ENCODE measurements at regions not wholly inside any gene's neighbourhood (a gene's known extent, or its start where the extent isn't known, plus 50 kb on each side); places are given as distances from the start of the nearest gene placed in this dataset.

DNA sequence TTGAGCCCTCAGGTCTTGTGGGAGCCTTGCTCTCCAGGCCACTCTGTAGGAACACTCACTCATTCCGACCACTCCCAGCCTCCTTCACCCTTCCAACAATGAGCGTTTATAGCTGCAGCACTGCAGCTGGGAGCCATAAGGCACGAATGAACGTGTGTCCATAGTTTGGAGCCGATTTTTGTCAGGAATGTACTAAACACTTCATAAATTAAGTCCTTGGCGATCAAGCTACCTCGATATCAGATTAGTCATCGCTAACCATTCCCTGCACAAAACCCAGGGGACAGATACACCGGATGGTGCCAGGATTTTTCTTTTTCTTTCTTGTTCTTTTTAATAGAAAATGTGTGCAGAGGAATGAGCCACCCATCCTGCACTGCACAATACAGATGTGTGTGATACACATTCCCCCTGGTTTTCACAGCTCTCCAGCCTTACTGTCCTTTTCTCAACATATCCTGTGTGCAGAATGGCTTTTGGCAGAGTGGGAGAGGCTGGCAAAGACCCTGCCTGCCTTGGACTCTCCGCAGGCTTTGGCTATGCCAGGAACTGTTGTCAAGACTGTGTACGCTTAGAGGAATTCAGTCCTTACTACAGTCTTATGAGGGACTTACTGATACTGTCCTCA lies 68.4 kb upstream of the ELAC2 start:
- intact Hi-C loops (cut with micrococcal nuclease) (no loop called here), dilution Hi-C loops (cut with MboI; ENCODE audit: extremely low pct_ligation_motif_present, low sequenced_read_pairs) (no loop called here)
- Histone ChIP-seq H3K4me1 (ENCODE audit: control insufficient read depth, extremely low read depth, insufficient read depth, low read length) (no peaks in the 10 kb centered on the region), H3K79me2 (ENCODE audit: control insufficient read depth, insufficient read depth, low read length) (no peaks in the 10 kb centered on the region), H3K9ac (replicated peaks; ENCODE audit: extremely low read depth, insufficient read depth, low read length) (no peak overlapping the region), H3K36me3 (ENCODE audit: control insufficient read depth in 2 of 2, extremely low read depth in 1 of 2, insufficient read depth in 2 of 2, low read length in 2 of 2) (no peaks in the 10 kb centered on the region), H3K4me2 (ENCODE audit: insufficient read depth, low read length) (no peak overlapping the region), H3K9me1 (replicated peaks; ENCODE audit: control insufficient read depth, extremely low read depth, insufficient read depth, low read length) (no peaks in the 10 kb centered on the region), H3K27me3 (ENCODE audit: control insufficient read depth in 2 of 2, insufficient read depth in 2 of 2, low read length in 2 of 2) (no peaks in the 10 kb centered on the region), H3K27ac (ENCODE audit: insufficient read depth, low read depth, low read length) (no peak overlapping the region), H4K20me1 (replicated peaks; ENCODE audit: control insufficient read depth, extremely low read depth, insufficient read depth, low read length) (no peaks in the 10 kb centered on the region), H3K4me3 (replicated peaks in 1 of 3; ENCODE audit: insufficient read depth in 1 of 3, low read depth in 1 of 3, low read length in 3 of 3) (no peak overlapping the region), H3K9me3 (replicated peaks; ENCODE audit: control insufficient read depth, insufficient read depth, low read length) (no peaks in the 10 kb centered on the region), H2AFZ (ENCODE audit: low read depth, low read length) (no peak overlapping the region)
- CTCF ChIA-PET, result no interaction called here
- DNase-seq (ENCODE audit: low read depth, low spot score) (no peak), FAIRE-seq (no peak)
- TF ChIP-seq, protein P1, sequence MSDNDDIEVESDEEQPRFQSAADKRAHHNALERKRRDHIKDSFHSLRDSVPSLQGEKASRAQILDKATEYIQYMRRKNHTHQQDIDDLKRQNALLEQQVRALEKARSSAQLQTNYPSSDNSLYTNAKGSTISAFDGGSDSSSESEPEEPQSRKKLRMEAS (IDR thresholded peaks at IDR 0.05; ENCODE audit: insufficient read depth, insufficient read length), result no peak
- TF ChIP-seq POLR2AphosphoS5 (IDR thresholded peaks at IDR 0.05; ENCODE audit: insufficient read depth, low read depth, low read length) (no peak), POLR2A (IDR thresholded peaks at IDR 0.05; ENCODE audit: low read depth, low read length) (no peak), CTCF (IDR thresholded peaks at IDR 0.05; ENCODE audit: extremely low read depth in 1 of 2, insufficient read depth in 1 of 2, low read depth in 1 of 2, low read length in 2 of 2) (no peak), GATA2 (IDR thresholded peaks at IDR 0.05; ENCODE audit: insufficient read depth, insufficient read length, low read depth, low read length) (no peak), MYC (IDR thresholded peaks at IDR 0.05; ENCODE audit: low read depth, low read length) (no peak), JUN (IDR thresholded peaks at IDR 0.05; ENCODE audit: borderline replicate concordance, insufficient read depth, insufficient read length, low read depth) (no peak), EZH2 (IDR thresholded peaks at IDR 0.05; ENCODE audit: borderline replicate concordance, low read depth, low read length, severe bottlenecking) (no peak), FOS (IDR thresholded peaks at IDR 0.05; ENCODE audit: borderline replicate concordance, insufficient read depth, low read length) (no peak)
- POLR2A ChIA-PET, result no interaction called here
- BruUV-seq (replicated peaks), result no TSS peak

Measured in endothelial cell of umbilical vein (primary cell).